B cell (primary cell): ENCODE measurements at regions not wholly inside any gene's neighbourhood (a gene's known extent, or its start where the extent isn't known, plus 50 kb on each side); places are given as distances from the start of the nearest gene placed in this dataset.

Experiments used
- ATAC-seq: fragments of 200-7000 bp; cut with Tn5 transposase; one replicate; pipeline ENCODE4 v1.10.0; 2021; ENCODE audit warnings: low read depth, mild to moderate bottlenecking, moderate number of reproducible peaks, moderate library complexity
- CTCF ChIA-PET: fragments of 350-600 bp; sonication (Branson Sonifier 250); formaldehyde crosslinking; loops from one replicate; lab custom pipeline; 2021; ENCODE audit warnings: antibody characterized with exemption, inconsistent platforms; lab: Charles Lee
- POLR2A ChIA-PET: fragments of 350-600 bp; sonication (Branson Sonifier 250); formaldehyde crosslinking; loops from one replicate; lab custom pipeline; 2021; ENCODE audit warnings: antibody characterized with exemption; lab: Charles Lee
- DNase-seq: peaks from one replicate; pipeline ENCODE4 v3.0.0; 2013
- H2AFZ ChIP-seq: 2 replicates; pipeline ENCODE4 v1.6.1; 2012; ENCODE audit warnings: mild to moderate bottlenecking, low read depth, low read length; ENCODE audit not compliant: insufficient read depth, poor library complexity, severe bottlenecking
- H3K27ac ChIP-seq, 2 donors: 1 replicate in 1 of 2; 2 replicates in 1 of 2; pipeline ENCODE4 v1.5.1; 2012 to 2013; ENCODE audit warnings: low read length in 2 of 2, mild to moderate bottlenecking in 2 of 2, moderate library complexity in 1 of 2
- H3K27me3 ChIP-seq, 4 experiments: fragments of 200-600 bp in 1 of 4; sonication (generic) in 1 of 4; replicated peaks in 1 of 4; 1 replicate in 2 of 4; 2 replicates in 2 of 4; pipeline versions ENCODE4 v1.6.1 to v1.7.0; 2013 to 2016; ENCODE audit warnings: low read length in 3 of 4, mild to moderate bottlenecking in 2 of 4, mixed read lengths in 1 of 4, moderate library complexity in 1 of 4; ENCODE audit not compliant: insufficient read depth in 4 of 4, control insufficient read depth in 3 of 4; ENCODE audit errors: control extremely low read depth in 1 of 4
- H3K36me3 ChIP-seq, 2 experiments: replicated peaks in 1 of 2; 1 replicate in 1 of 2; 2 replicates in 1 of 2; pipeline versions ENCODE4 v1.6.1 to v1.7.1; 2013; ENCODE audit warnings: low read length in 1 of 2; ENCODE audit not compliant: insufficient read depth in 2 of 2, control insufficient read depth in 1 of 2; ENCODE audit errors: control extremely low read depth in 1 of 2, extremely low read depth in 1 of 2
- H3K4me1 ChIP-seq, 2 donors: fragments of 200-600 bp in 1 of 2; sonication (generic) in 1 of 2; 1 replicate in 1 of 2; 2 replicates in 1 of 2; pipeline versions ENCODE4 v1.5.1 to v1.6.1; 2013 to 2017; ENCODE audit warnings: low read length in 2 of 2; ENCODE audit not compliant: control insufficient read depth in 2 of 2, insufficient read depth in 2 of 2
- H3K4me2 ChIP-seq: replicated peaks from 2 replicates; pipeline ENCODE3; 2012; ENCODE audit warnings: mild to moderate bottlenecking, low read depth, low read length; ENCODE audit not compliant: poor library complexity, severe bottlenecking
- H3K4me3 ChIP-seq, 5 experiments: fragments of 200-600 bp in 1 of 5; sonication (generic) in 1 of 5; 1 replicate in 3 of 5; 2 replicates in 2 of 5; pipeline versions ENCODE4 v1.5.1 to v1.7.0; 2011 to 2016; ENCODE audit warnings: low read length in 4 of 5, mild to moderate bottlenecking in 4 of 5, low read depth in 2 of 5, control low read depth in 1 of 5, moderate library complexity in 1 of 5; ENCODE audit not compliant: insufficient read depth in 1 of 5; ENCODE audit errors: control extremely low read depth in 1 of 5, extremely low read depth in 1 of 5
- H3K79me2 ChIP-seq: fragments of 200-600 bp; sonication (generic); one replicate; pipeline ENCODE4 v1.6.0; 2016; ENCODE audit warnings: low read length; ENCODE audit not compliant: control insufficient read depth, insufficient read depth
- H3K9ac ChIP-seq: fragments of 200-600 bp; sonication (generic); 2 replicates; pipeline ENCODE4 v1.6.1; 2017; ENCODE audit warnings: mild to moderate bottlenecking, low read length, moderate library complexity
- H3K9me3 ChIP-seq, 3 donors: one replicate each; pipeline versions ENCODE4 v1.6.1 to v1.7.1; 2013; ENCODE audit warnings: low read length in 2 of 3; ENCODE audit not compliant: control insufficient read depth in 2 of 3, insufficient read depth in 1 of 3; ENCODE audit errors: control extremely low read depth in 1 of 3
- H4K20me1 ChIP-seq: 2 replicates; pipeline ENCODE4 v1.6.0; 2012; ENCODE audit warnings: mild to moderate bottlenecking, low read length; ENCODE audit not compliant: insufficient read depth, control insufficient read depth, poor library complexity, severe bottlenecking
- H3K27ac Mint-ChIP-seq: one replicate; pipeline ENCODE4 v1.8.0; 2021; ENCODE audit warnings: mixed read lengths
- H3K27me3 Mint-ChIP-seq: one replicate; pipeline ENCODE4 v1.8.0; 2021; ENCODE audit warnings: mixed read lengths
- H3K4me1 Mint-ChIP-seq: one replicate; pipeline ENCODE4 v1.8.0; 2021; ENCODE audit warnings: mixed read lengths
- H3K4me3 Mint-ChIP-seq: one replicate; pipeline ENCODE4 v1.8.0; 2021; ENCODE audit warnings: mixed read lengths
- H3K9me3 Mint-ChIP-seq: one replicate; pipeline ENCODE4 v1.8.0; 2022; ENCODE audit warnings: mixed read lengths; ENCODE audit not compliant: insufficient read depth
- EZH2 ChIP-seq: IDR thresholded peaks from 2 replicates; pipeline ENCODE4 v1.6.1; 2012; ENCODE audit warnings: borderline replicate concordance, low read depth, mild to moderate bottlenecking, moderate library complexity, low read length; ENCODE audit not compliant: insufficient read depth, poor library complexity, severe bottlenecking
- WGBS: methylation state at CpG from one replicate; pipeline ENCODE4 v1.1.5; 2013; ENCODE audit warnings: missing lambda C conversion rate; ENCODE audit not compliant: insufficient coverage; 5-methylcytosine and 5-hydroxymethylcytosine counted together
- intact Hi-C: fragments of 100-400 bp; cut with micrococcal nuclease; formaldehyde crosslinking; loops from one replicate; pipeline ENCODE4 v1.10.0; 2022
- TF ChIP-seq, protein P1 (sequence below): fragments of 200-600 bp; IDR thresholded peaks from one replicate; pipeline ENCODE4 v1.8.0; 2022; ENCODE audit warnings: antibody characterized with exemption, mild to moderate bottlenecking

- 83% methylated on average over 1 of the region's 1 CpG for WGBS
- DNase-seq, result no peak
- Mint-ChIP-seq H3K4me3 (no peak overlapping the region), H3K27ac (no peak overlapping the region), H3K9me3 (no peaks in the 10 kb centered on the region), H3K4me1 (no peaks in the 10 kb centered on the region), H3K27me3 (no peaks in the 10 kb centered on the region)
- Histone ChIP-seq H3K79me2 (no peaks in the 10 kb centered on the region), H4K20me1 (no peaks in the 10 kb centered on the region), H3K9ac (no peak overlapping the region), H2AFZ (no peak overlapping the region), H3K36me3 (no peaks in the 10 kb centered on the region), H3K27me3 (no peaks in the 10 kb centered on the region), H3K27ac (no peak overlapping the region), H3K4me1 (no peaks in the 10 kb centered on the region), H3K9me3 (peaks cover 0 to 4% (median 0%) of the 10 kb centered on the region in 3 donors), H3K4me3 (no peak overlapping the region), H3K4me2 (no peak overlapping the region)
- TF ChIP-seq, protein P1, sequence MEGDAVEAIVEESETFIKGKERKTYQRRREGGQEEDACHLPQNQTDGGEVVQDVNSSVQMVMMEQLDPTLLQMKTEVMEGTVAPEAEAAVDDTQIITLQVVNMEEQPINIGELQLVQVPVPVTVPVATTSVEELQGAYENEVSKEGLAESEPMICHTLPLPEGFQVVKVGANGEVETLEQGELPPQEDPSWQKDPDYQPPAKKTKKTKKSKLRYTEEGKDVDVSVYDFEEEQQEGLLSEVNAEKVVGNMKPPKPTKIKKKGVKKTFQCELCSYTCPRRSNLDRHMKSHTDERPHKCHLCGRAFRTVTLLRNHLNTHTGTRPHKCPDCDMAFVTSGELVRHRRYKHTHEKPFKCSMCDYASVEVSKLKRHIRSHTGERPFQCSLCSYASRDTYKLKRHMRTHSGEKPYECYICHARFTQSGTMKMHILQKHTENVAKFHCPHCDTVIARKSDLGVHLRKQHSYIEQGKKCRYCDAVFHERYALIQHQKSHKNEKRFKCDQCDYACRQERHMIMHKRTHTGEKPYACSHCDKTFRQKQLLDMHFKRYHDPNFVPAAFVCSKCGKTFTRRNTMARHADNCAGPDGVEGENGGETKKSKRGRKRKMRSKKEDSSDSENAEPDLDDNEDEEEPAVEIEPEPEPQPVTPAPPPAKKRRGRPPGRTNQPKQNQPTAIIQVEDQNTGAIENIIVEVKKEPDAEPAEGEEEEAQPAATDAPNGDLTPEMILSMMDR, result no peak
- TF ChIP-seq EZH2, result no peak
- ChIA-PET CTCF (no interaction called here), POLR2A (no interaction called here)
- ATAC-seq, result no peak
- intact Hi-C loops, result no loop called here
These were observed 88.6 kb upstream of the FBN2 start for GRCh38 chr5:128626536-128627090.

GRCh38 chr5:128627939-128628338 is 89.9 kb upstream of the FBN2 start:
- Histone ChIP-seq H3K9ac (no peak overlapping the region), H3K9me3 (peaks cover 0 to 4% (median 0%) of the 10 kb centered on the region in 3 donors), H3K4me1 (no peaks in the 10 kb centered on the region), H2AFZ (no peak overlapping the region), H3K79me2 (no peaks in the 10 kb centered on the region), H4K20me1 (no peaks in the 10 kb centered on the region), H3K27ac (no peak overlapping the region), H3K36me3 (no peaks in the 10 kb centered on the region), H3K27me3 (no peaks in the 10 kb centered on the region), H3K4me3 (no peak overlapping the region), H3K4me2 (no peak overlapping the region)
- Mint-ChIP-seq H3K27ac (no peak overlapping the region), H3K27me3 (no peaks in the 10 kb centered on the region), H3K4me3 (no peak overlapping the region), H3K9me3 (no peaks in the 10 kb centered on the region), H3K4me1 (no peaks in the 10 kb centered on the region)
- intact Hi-C loops, result no loop called here
- ChIA-PET POLR2A (no interaction called here), CTCF (no interaction called here)
- no peak for DNase-seq
- TF ChIP-seq EZH2, result no peak
- TF ChIP-seq, protein P1, result no peak
- WGBS, result 86% methylated on average over 1 of the region's 1 CpG
- no peak for ATAC-seq
